Heart right ventricle (tissue), 16 donors: ENCODE measurements at regions not wholly inside any gene's neighbourhood (a gene's known extent, or its start where the extent isn't known, plus 50 kb on each side); places are given as distances from the start of the nearest gene placed in this dataset.
"Not testable (repeated sequence)": the region's sequence is repeated elsewhere in the genome, so short reads cannot be mapped to it uniquely, and the experiment has no call there.

Experiments used
- ATAC-seq, 8 donors: fragments of 200-7000 bp; cut with Tn5 transposase; one replicate each; pipeline ENCODE4 v1.9.1; 2020; ENCODE audit warnings: mild to moderate bottlenecking in 8 of 8, moderate library complexity in 8 of 8, moderate number of reproducible peaks in 1 of 8
- DNase-seq, 2 donors: peaks; one replicate each; pipeline ENCODE4 v3.0.0-alpha.2; 2020
- H3K27ac ChIP-seq, 10 donors: fragments of 200-600 bp; sonication (generic) in 2 of 10; one replicate each; pipeline versions ENCODE4 v1.5.0 to v1.8.0; 2020 to 2022; ENCODE audit warnings: mild to moderate bottlenecking in 3 of 10
- H3K27me3 ChIP-seq, 7 donors: fragments of 200-600 bp; one replicate each; pipeline ENCODE4 v1.8.0; 2021 to 2022; ENCODE audit warnings: mild to moderate bottlenecking in 2 of 7
- H3K36me3 ChIP-seq, 9 donors: fragments of 200-600 bp; sonication (generic) in 1 of 9; one replicate each; pipeline versions ENCODE4 v1.5.0 to v1.8.0; 2020 to 2022; ENCODE audit warnings: mild to moderate bottlenecking in 2 of 9
- H3K4me1 ChIP-seq, 9 donors: fragments of 200-600 bp; sonication (generic) in 1 of 9; one replicate each; pipeline versions ENCODE4 v1.5.0 to v1.8.0; 2020 to 2022; ENCODE audit warnings: mild to moderate bottlenecking in 4 of 9
- H3K4me3 ChIP-seq, 10 donors: fragments of 200-600 bp; sonication (generic) in 2 of 10; one replicate each; pipeline versions ENCODE4 v1.5.0 to v1.8.0; 2020 to 2022; ENCODE audit warnings: mild to moderate bottlenecking in 7 of 10, moderate library complexity in 2 of 10
- H3K9me3 ChIP-seq, 11 donors: fragments of 200-600 bp in 10 of 11; sonication (generic) in 2 of 11; one replicate each; pipeline versions ENCODE4 v1.5.0 to v1.8.0; 2013 to 2022; ENCODE audit warnings: mild to moderate bottlenecking in 2 of 11, control low read depth in 1 of 11, moderate library complexity in 1 of 11
- WGBS, 2 donors: extraction: QIAGEN DNeasy Blood & Tissue Kit; methylation state at CpG; one replicate each; pipeline ENCODE4 v1.1.7; 2013; ENCODE audit warnings: inconsistent platforms in 1 of 2; 5-methylcytosine and 5-hydroxymethylcytosine counted together
- intact Hi-C, 10 donors: fragments of 100-400 bp; cut with DNase I; formaldehyde crosslinking; loops; one replicate each; pipeline versions ENCODE4 v1.11.1 to v1.14.2; 2022
- TF ChIP-seq, protein P1 (sequence below), 9 donors: fragments of 200-600 bp; sonication (generic) in 2 of 9; IDR thresholded peaks; one replicate each; pipeline versions ENCODE4 v1.5.0 to v1.8.0; 2021 to 2022; ENCODE audit warnings: antibody characterized with exemption in 9 of 9, mild to moderate bottlenecking in 5 of 9, moderate library complexity in 1 of 9
- donor health status: Arrhythmogenic right ventricular cardiomyopathy.
- donor health status: ischemic (EF 13 %, LVEDD 7.1; RV severe dilation, severe dysfunction).
- donor health status: healthy with polysubstance abuse.
- donor health status: DM: no; HTN: yes; CAD: no.
- donor health status: DM: no; HTN: no; CAD: no.
- donor health status: ischemic (EF 25% LVEDD 6.9; RV normal size, moderate dysfunction).
- donor health status: ischemic (EF 25% LVEDD 5.7; RV mildly dilated, moderate dysfunction).
- donor health status: healthy.
- donor health status: DM: yes; HTN: yes; CAD: no.
- donor health status: Ischemic cardiomyopathy.
- donor health status: ischemic (EF 35%, LVEDD 5.7; RV mildly dilated, moderate dysfunction).
- donor health status: nonischemic (EF 11% LVEDD 7.7; RV severe dilation, severe dysfunction).
- donor health status: DM: yes; HTN: yes; CAD: no.
- donor health status: PGD.
- donor health status: ischemic (EF 29% LVEDD 5.4; RV normal size, mild dysfunction).
- donor health status: nonischemic (EF 23%, LVEDD 6.1; RV moderate dilation, normal function).

DNA sequence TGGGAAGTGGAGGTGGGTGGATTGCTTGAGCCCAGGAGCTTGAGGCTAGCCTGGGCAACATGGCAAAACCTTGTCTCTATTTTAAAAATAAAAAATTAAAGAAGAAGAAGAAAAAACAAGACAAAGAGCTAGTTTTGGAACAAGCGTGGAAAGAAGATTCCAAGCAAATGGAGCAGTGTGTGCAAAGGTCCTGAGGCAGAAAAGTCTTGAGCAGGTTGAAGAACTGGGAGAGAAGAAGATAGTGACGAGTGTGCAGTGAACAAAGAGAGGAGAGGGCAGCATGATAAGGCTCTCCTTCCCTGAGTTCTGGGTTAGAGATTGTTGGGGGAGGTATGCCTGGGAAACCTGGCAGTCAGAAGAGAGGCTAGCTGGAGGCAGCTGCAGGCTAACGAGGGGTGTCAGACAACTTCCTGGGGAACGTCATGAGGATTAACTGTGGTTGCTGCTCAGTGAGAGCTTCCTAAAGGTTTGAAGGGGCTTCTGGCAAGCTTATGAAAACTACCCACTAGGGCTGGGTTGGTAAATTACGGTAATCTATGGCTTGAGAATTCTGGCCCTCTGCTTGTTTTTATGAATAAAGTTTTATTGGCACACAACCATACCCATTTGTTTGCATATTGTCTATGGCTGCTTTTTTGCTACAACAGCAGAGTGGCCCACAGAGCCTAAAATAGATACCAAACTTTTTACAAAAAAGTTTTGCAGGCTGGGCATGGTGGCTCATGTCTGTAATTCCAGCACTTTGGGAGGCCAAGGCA lies 128.9 kb downstream of the ZFP64 start:
- H3K4me3 ChIP-seq = no peak overlapping the region
- H3K27ac ChIP-seq = no peak overlapping the region
- H3K9me3 ChIP-seq = peaks cover 0 to 10% (median 0%) of the 10 kb centered on the region in 11 donors
- H3K4me1 ChIP-seq = peaks cover 0 to 8% (median 0%) of the 10 kb centered on the region in 9 donors
- DNase-seq = no peak
- ATAC-seq = no peak
- TF ChIP-seq, protein P1, sequence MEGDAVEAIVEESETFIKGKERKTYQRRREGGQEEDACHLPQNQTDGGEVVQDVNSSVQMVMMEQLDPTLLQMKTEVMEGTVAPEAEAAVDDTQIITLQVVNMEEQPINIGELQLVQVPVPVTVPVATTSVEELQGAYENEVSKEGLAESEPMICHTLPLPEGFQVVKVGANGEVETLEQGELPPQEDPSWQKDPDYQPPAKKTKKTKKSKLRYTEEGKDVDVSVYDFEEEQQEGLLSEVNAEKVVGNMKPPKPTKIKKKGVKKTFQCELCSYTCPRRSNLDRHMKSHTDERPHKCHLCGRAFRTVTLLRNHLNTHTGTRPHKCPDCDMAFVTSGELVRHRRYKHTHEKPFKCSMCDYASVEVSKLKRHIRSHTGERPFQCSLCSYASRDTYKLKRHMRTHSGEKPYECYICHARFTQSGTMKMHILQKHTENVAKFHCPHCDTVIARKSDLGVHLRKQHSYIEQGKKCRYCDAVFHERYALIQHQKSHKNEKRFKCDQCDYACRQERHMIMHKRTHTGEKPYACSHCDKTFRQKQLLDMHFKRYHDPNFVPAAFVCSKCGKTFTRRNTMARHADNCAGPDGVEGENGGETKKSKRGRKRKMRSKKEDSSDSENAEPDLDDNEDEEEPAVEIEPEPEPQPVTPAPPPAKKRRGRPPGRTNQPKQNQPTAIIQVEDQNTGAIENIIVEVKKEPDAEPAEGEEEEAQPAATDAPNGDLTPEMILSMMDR (IDR thresholded peaks at IDR 0.05) = no peak
- intact Hi-C loops = no loop called here
- H3K27me3 ChIP-seq = no peaks in the 10 kb centered on the region
- no peaks in the 10 kb centered on the region for H3K36me3 ChIP-seq
- 78 to 84% methylated on average over 5 of the region's 5 CpGs for WGBS, 2 donors

DNA sequence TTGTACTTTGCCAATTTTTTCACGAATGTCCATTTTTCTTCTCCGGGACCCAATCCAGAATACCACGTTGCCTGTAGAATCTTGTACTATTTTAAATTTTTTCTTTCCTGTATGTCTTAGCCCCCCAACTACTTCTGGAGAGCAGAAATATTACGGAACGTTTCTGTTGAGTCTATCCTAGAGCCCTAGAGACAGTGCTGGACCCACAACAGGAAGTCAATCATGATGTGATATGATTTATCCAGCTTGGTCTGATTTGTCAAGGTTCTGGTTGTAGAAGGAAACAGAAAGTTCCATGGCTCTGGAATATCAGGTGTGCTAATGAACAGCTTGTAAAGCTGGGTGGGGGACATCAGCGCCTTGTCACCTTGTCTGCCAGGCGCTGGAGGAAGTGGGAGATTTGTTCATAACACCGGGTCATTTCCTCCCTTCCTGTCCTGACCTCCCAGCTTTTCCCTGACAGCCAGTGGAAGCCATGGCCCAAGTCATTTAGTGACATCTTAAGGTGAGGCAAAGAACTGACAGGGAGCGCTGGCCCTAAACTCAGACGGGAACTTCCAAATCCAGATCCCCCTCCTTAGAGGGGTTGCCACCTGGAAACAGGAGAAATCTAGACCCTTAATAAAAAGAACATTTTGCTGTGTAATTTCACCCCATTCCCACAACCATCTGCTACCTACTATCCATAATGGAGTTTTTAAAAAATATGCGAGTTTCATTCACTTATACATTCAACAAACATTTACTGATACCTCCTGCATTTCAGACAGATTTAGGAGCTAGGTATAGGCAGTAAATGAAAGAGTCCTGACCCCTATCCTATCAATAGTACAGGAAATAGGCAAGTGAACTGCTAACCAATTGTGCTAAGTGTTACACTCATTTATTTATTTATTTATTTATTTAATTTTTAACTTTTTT lies 130.5 kb downstream of the ZFP64 start:
- no peaks in the 10 kb centered on the region for H3K27me3 ChIP-seq
- peaks cover 0 to 8% (median 0%) of the 10 kb centered on the region in 9 donors for H3K4me1 ChIP-seq
- H3K36me3 ChIP-seq = no peaks in the 10 kb centered on the region
- peaks cover 0 to 25% (median 11%) of the 10 kb centered on the region in 11 donors for H3K9me3 ChIP-seq
- ATAC-seq (peak in 5 of 8 donors; percentile 57 to 71 (median 67)), DNase-seq (no peak)
- 31% methylated on average over 11 of the region's 11 CpGs for WGBS, 2 donors
- H3K27ac ChIP-seq = no peak overlapping the region
- TF ChIP-seq, protein P1 (IDR thresholded peaks at IDR 0.05) = peak in 8 of 9 donors; percentile 7 to 51 (median 40)
- intact Hi-C loops = no loop called here
- H3K4me3 ChIP-seq = no peak overlapping the region

DNA sequence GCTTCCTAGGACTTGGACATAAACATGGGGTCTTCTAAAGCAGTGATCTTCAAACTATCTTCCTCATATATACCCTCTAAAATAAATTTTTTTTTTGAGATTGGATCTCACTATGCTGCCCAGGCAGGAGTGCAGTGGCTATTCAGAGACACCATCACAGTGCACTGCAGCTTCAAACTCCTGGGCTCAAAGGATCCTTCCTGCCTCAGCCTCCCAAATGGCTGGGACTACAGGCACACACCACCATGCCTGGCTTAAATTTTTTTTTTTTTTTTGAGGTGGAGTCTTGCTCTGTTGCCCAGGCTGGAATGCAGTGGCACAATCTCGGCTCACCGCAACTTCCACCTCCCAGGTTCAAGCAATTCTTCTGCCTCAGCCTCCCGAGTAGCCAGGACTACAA lies 134.4 kb downstream of the ZFP64 start:
- H3K4me3 ChIP-seq, H3K36me3 ChIP-seq, ATAC-seq, H3K27me3 ChIP-seq, H3K4me1 ChIP-seq, H3K27ac ChIP-seq, intact Hi-C loops, DNase-seq: not testable (repeated sequence)
- WGBS, 2 donors = 98% methylated on average over 3 of the region's 3 CpGs
- H3K9me3 ChIP-seq = peaks cover 0 to 25% (median 15%) of the 10 kb centered on the region in 11 donors

DNA sequence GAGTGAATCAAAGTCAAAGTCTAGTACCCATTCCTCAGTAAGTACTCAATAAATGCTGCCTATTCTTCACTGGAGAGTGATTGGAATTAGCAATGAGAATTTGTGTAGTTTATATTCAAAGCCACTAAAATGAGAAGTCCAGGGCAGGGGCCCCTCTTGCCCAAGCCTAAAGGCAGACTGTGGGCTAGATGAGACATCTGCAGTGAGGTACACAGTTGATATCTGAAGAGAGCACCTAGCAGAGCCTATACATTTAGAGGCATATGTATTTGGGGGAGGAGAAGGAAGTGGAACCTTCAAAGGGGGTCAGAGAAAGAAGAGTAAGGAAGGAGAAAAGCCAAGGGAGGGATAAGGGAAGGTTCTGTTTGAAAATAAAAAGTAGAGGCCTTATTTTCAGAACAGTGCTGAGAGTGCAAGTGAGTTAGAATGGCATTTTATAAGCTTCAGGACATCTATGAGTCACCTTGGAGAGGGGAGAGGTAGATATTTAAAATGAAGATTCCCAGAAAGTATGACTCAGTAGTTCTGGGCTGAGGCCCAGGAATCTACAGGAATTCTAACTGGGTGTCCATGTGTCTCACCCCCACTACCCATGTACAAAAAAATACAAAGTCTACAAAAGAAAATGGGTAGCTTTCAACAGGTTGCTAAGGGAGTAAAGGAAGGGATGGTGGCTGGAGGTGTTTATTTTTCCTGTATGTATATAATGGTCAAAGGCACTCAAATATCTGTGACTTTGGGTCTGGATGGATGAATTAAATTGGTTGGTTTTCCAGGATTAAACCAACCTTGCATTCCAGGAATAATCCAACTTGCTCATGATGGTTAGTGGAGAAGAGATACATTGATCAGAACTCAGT lies 135.1 kb downstream of the ZFP64 start:
- Histone ChIP-seq H3K4me3 (no peak overlapping the region), H3K27me3 (no peaks in the 10 kb centered on the region), H3K27ac (no peak overlapping the region), H3K4me1 (peaks cover 0 to 7% (median 0%) of the 10 kb centered on the region in 9 donors), H3K9me3 (peaks cover 0 to 25% (median 15%) of the 10 kb centered on the region in 11 donors), H3K36me3 (no peaks in the 10 kb centered on the region)
- TF ChIP-seq, protein P1 (IDR thresholded peaks at IDR 0.05) = no peak
- DNase-seq (no peak), ATAC-seq (no peak)
- intact Hi-C loops = no loop called here
